SK-N-SH (cell line): ENCODE measurements at regions not wholly inside any gene's neighbourhood (a gene's known extent, or its start where the extent isn't known, plus 50 kb on each side); places are given as distances from the start of the nearest gene placed in this dataset.

ENCODE experiments used
- EP300 ChIP-seq, 2 experiments: IDR thresholded peaks; 2 replicates each; pipeline versions ENCODE4 v1.4.0 to v1.6.1; 2012; ENCODE audit warnings: borderline replicate concordance in 1 of 2, low read depth in 1 of 2, low read length in 1 of 2
- EZH2phosphoT487 ChIP-seq: fragments of 200-600 bp; sonication (generic); IDR thresholded peaks from 2 replicates; pipeline ENCODE4 v1.6.1; 2017; ENCODE audit warnings: low read depth, mixed run types, mild to moderate bottlenecking, antibody characterized with exemption, moderate library complexity, borderline replicate concordance
- FOXJ3 ChIP-seq: sonication (generic); formaldehyde crosslinking; IDR thresholded peaks from 2 replicates; pipeline ENCODE4 v1.5.1; 2020; ENCODE audit warnings: mild to moderate bottlenecking, missing genetic modification reagents
- FOXM1 ChIP-seq: IDR thresholded peaks from 2 replicates; pipeline ENCODE4 v1.4.0; 2012; ENCODE audit warnings: low read depth, mild to moderate bottlenecking
- GATA2 ChIP-seq: sonication (generic); formaldehyde crosslinking; IDR thresholded peaks from 2 replicates; pipeline ENCODE4 v1.5.0; 2020; ENCODE audit warnings: mild to moderate bottlenecking, missing genetic modification reagents
- JUND ChIP-seq: IDR thresholded peaks from 2 replicates; pipeline ENCODE4 v1.4.0; 2012
- MEF2A ChIP-seq: IDR thresholded peaks from 2 replicates; pipeline ENCODE4 v1.4.0; 2012; ENCODE audit warnings: low read depth, borderline replicate concordance
- POLR2AphosphoS5 ChIP-seq: IDR thresholded peaks from 2 replicates; pipeline ENCODE4 v1.6.1; 2012; ENCODE audit warnings: low read depth, low read length
- RAD21 ChIP-seq: IDR thresholded peaks from 2 replicates; pipeline ENCODE4 v1.6.1; 2012; ENCODE audit warnings: mild to moderate bottlenecking, low read length
- RXRA ChIP-seq: IDR thresholded peaks from 2 replicates; pipeline ENCODE4 v1.4.0; 2012; ENCODE audit warnings: low read depth, mild to moderate bottlenecking, borderline replicate concordance
- TAF1 ChIP-seq: IDR thresholded peaks from 2 replicates; pipeline ENCODE4 v1.6.1; 2012; ENCODE audit warnings: low read depth, mild to moderate bottlenecking, low read length, moderate library complexity, borderline replicate concordance
- TF ChIP-seq, protein P1 (sequence below): fragments of 200-600 bp; sonication (generic); IDR thresholded peaks from 2 replicates; pipeline ENCODE4 v1.6.1; 2017; ENCODE audit warnings: antibody characterized with exemption, mild to moderate bottlenecking, moderate library complexity
- TF ChIP-seq, protein P2 (sequence below): fragments of 150-350 bp; IDR thresholded peaks from 2 replicates; pipeline ENCODE4 v1.6.1; 2016; ENCODE audit warnings: mild to moderate bottlenecking, low read depth, low read length

DNA sequence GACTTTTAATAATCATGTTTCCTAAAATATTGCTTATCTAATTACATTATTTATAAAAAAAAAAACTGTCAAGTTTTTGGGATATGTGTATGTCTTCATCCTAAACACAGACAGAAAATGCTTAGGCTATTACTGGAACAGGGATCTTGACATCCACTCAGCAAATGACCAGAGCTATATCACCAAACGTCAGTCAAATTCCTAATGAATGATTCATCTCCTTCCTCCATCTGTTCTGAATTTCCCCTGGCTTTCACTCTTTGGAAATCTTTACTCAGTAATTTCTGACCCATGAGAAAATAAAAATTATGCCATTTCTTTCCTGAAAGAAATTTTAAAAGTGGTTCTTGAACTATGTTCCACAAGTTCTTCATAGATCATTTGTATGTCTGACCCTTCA, 552.4 kb upstream of the KCND2 start:
- TF ChIP-seq JUND, result peak; percentile 96
- TF ChIP-seq EZH2phosphoT487, result no peak
- no peak for TF ChIP-seq GATA2 (CRISPR knock-in tag)
- TF ChIP-seq FOXJ3 (CRISPR knock-in tag), result no peak
- TF ChIP-seq, protein P1, sequence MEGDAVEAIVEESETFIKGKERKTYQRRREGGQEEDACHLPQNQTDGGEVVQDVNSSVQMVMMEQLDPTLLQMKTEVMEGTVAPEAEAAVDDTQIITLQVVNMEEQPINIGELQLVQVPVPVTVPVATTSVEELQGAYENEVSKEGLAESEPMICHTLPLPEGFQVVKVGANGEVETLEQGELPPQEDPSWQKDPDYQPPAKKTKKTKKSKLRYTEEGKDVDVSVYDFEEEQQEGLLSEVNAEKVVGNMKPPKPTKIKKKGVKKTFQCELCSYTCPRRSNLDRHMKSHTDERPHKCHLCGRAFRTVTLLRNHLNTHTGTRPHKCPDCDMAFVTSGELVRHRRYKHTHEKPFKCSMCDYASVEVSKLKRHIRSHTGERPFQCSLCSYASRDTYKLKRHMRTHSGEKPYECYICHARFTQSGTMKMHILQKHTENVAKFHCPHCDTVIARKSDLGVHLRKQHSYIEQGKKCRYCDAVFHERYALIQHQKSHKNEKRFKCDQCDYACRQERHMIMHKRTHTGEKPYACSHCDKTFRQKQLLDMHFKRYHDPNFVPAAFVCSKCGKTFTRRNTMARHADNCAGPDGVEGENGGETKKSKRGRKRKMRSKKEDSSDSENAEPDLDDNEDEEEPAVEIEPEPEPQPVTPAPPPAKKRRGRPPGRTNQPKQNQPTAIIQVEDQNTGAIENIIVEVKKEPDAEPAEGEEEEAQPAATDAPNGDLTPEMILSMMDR, result no peak
- TF ChIP-seq TAF1, result no peak
- 0 out of 2 replicates have a peak, but pooled peaks have one; percentile 8 for TF ChIP-seq MEF2A
- 0 out of 2 replicates have a peak, but pooled peaks have one; percentile 38 for TF ChIP-seq FOXM1
- TF ChIP-seq, protein P2, sequence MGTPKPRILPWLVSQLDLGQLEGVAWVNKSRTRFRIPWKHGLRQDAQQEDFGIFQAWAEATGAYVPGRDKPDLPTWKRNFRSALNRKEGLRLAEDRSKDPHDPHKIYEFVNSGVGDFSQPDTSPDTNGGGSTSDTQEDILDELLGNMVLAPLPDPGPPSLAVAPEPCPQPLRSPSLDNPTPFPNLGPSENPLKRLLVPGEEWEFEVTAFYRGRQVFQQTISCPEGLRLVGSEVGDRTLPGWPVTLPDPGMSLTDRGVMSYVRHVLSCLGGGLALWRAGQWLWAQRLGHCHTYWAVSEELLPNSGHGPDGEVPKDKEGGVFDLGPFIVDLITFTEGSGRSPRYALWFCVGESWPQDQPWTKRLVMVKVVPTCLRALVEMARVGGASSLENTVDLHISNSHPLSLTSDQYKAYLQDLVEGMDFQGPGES, result no peak
- no peak for TF ChIP-seq RAD21
- TF ChIP-seq POLR2AphosphoS5, result peak; percentile 62; the same call in 1 of the 2 replicates
- no peak for TF ChIP-seq RXRA
- TF ChIP-seq EP300 (IDR thresholded peaks at IDR 0.05; ENCODE audit: borderline replicate concordance in 1 of 2, low read depth in 1 of 2, low read length in 1 of 2), result peak; percentile 68 to 80; a peak in 3 of 4 replicates
